OCI-LY3 (cell line): ENCODE measurements at regions not wholly inside any gene's neighbourhood (a gene's known extent, or its start where the extent isn't known, plus 50 kb on each side); places are given as distances from the start of the nearest gene placed in this dataset.

Experiments
- H2AFZ ChIP-seq: fragments of 200-600, 300-600 bp; shearing (Covaris generic); 2 replicates; pipeline ENCODE4 v1.6.0; 2014; ENCODE audit warnings: antibody characterized with exemption, low read depth, low read length
- H3K27ac ChIP-seq: fragments of 200-600, 300-600 bp; sonication (generic); 2 replicates; pipeline ENCODE4 v1.5.1; 2014; ENCODE audit warnings: mild to moderate bottlenecking, low read length, moderate library complexity, mixed read lengths
- H3K27me3 ChIP-seq: fragments of 200-600, 300-600 bp; sonication (generic); 2 replicates; pipeline ENCODE4 v1.6.1; 2014; ENCODE audit warnings: low read depth, low read length, mixed read lengths
- H3K36me3 ChIP-seq: fragments of 200-600, 300-600 bp; sonication (generic); replicated peaks from 2 replicates; pipeline ENCODE3; 2014; ENCODE audit warnings: low read depth, low read length, mixed read lengths
- H3K4me1 ChIP-seq: fragments of 300-600, 200-600 bp; sonication (generic); 2 replicates; pipeline ENCODE4 v1.6.1; 2014; ENCODE audit warnings: low read length, mixed read lengths
- H3K4me2 ChIP-seq: fragments of 200-600, 300-600 bp; sonication (generic); 2 replicates; pipeline ENCODE4 v1.6.1; 2014; ENCODE audit warnings: low read length, mixed read lengths
- H3K4me3 ChIP-seq: fragments of 300-600, 200-600 bp; sonication (generic); 2 replicates; pipeline ENCODE4 v1.5.1; 2014; ENCODE audit warnings: antibody characterized with exemption, mild to moderate bottlenecking, low read length, moderate library complexity
- H3K79me2 ChIP-seq: fragments of 300-600, 200-600 bp; shearing (Covaris generic); 2 replicates; pipeline ENCODE4 v1.6.1; 2014; ENCODE audit warnings: mild to moderate bottlenecking, low read length, mixed read lengths
- H3K9ac ChIP-seq: fragments of 300-600, 200-600 bp; shearing (Covaris generic); 2 replicates; pipeline ENCODE4 v1.6.0; 2014; ENCODE audit warnings: mild to moderate bottlenecking, low read length, moderate library complexity
- H3K9me3 ChIP-seq: fragments of 200-600, 300-600 bp; shearing (Covaris generic); 2 replicates; pipeline ENCODE4 v1.6.1; 2014; ENCODE audit warnings: low read length, mixed read lengths; ENCODE audit not compliant: insufficient read depth
- H4K20me1 ChIP-seq: fragments of 200-600, 300-600 bp; sonication (generic); 2 replicates; pipeline ENCODE4 v1.6.1; 2016; ENCODE audit warnings: low read length, mixed read lengths; ENCODE audit not compliant: insufficient read depth
- EZH2phosphoT487 ChIP-seq: fragments of 200-600 bp; shearing (Covaris generic); IDR thresholded peaks from 2 replicates; pipeline ENCODE4 v1.6.1; 2018; ENCODE audit warnings: antibody characterized with exemption, mixed run types, low read depth
- TF ChIP-seq, protein P1 (sequence below): fragments of 200-600, 300-600 bp; sonication (generic); IDR thresholded peaks from 2 replicates; pipeline ENCODE4 v1.5.1; 2014; ENCODE audit warnings: antibody characterized with exemption, low read length, low read depth

- no peaks in the 10 kb centered on the region for H3K79me2 ChIP-seq
- H2AFZ ChIP-seq = no peak overlapping the region
- H3K27ac ChIP-seq = no peak overlapping the region
- H3K4me2 ChIP-seq = no peak overlapping the region
- H3K4me1 ChIP-seq = peaks cover 28% of the 10 kb centered on the region
- no peak overlapping the region for H3K4me3 ChIP-seq
- H3K9ac ChIP-seq = no peak overlapping the region
- no peaks in the 10 kb centered on the region for H3K36me3 ChIP-seq
- no peaks in the 10 kb centered on the region for H3K9me3 ChIP-seq
- peaks cover 6% of the 10 kb centered on the region; the same call in 1 of the 2 replicates for H3K27me3 ChIP-seq
- H4K20me1 ChIP-seq = no peaks in the 10 kb centered on the region
- TF ChIP-seq, protein P1, sequence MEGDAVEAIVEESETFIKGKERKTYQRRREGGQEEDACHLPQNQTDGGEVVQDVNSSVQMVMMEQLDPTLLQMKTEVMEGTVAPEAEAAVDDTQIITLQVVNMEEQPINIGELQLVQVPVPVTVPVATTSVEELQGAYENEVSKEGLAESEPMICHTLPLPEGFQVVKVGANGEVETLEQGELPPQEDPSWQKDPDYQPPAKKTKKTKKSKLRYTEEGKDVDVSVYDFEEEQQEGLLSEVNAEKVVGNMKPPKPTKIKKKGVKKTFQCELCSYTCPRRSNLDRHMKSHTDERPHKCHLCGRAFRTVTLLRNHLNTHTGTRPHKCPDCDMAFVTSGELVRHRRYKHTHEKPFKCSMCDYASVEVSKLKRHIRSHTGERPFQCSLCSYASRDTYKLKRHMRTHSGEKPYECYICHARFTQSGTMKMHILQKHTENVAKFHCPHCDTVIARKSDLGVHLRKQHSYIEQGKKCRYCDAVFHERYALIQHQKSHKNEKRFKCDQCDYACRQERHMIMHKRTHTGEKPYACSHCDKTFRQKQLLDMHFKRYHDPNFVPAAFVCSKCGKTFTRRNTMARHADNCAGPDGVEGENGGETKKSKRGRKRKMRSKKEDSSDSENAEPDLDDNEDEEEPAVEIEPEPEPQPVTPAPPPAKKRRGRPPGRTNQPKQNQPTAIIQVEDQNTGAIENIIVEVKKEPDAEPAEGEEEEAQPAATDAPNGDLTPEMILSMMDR = no peak
- TF ChIP-seq EZH2phosphoT487 = no peak
These were observed 139.2 kb downstream of the RXFP2 start for GRCh38 chr13:31878495-31878894.

GRCh38 chr13:31878955-31879354, 139.6 kb downstream of the RXFP2 start:
- Histone ChIP-seq H3K9me3 (no peaks in the 10 kb centered on the region), H3K27ac (no peak overlapping the region), H2AFZ (no peak overlapping the region), H3K36me3 (no peaks in the 10 kb centered on the region), H3K4me3 (no peak overlapping the region), H3K4me1 (peaks cover 28% of the 10 kb centered on the region), H3K79me2 (no peaks in the 10 kb centered on the region), H3K9ac (no peak overlapping the region), H3K4me2 (no peak overlapping the region), H4K20me1 (no peaks in the 10 kb centered on the region), H3K27me3 (peaks cover 6% of the 10 kb centered on the region; the same call in 1 of the 2 replicates)
- TF ChIP-seq, protein P1 = no peak
- no peak for TF ChIP-seq EZH2phosphoT487

GRCh38 chr13:31880851-31881494, 141.6 kb downstream of the RXFP2 start:
- no peak overlapping the region for H3K9ac ChIP-seq
- H3K27ac ChIP-seq = no peak overlapping the region
- no peaks in the 10 kb centered on the region for H4K20me1 ChIP-seq
- no peaks in the 10 kb centered on the region for H3K27me3 ChIP-seq
- H3K4me2 ChIP-seq = no peak overlapping the region
- peaks cover 28% of the 10 kb centered on the region for H3K4me1 ChIP-seq
- TF ChIP-seq, protein P1 = no peak
- TF ChIP-seq EZH2phosphoT487 = no peak
- H2AFZ ChIP-seq = no peak overlapping the region
- no peaks in the 10 kb centered on the region for H3K36me3 ChIP-seq
- H3K4me3 ChIP-seq = no peak overlapping the region
- no peaks in the 10 kb centered on the region for H3K9me3 ChIP-seq
- no peaks in the 10 kb centered on the region for H3K79me2 ChIP-seq

DNA sequence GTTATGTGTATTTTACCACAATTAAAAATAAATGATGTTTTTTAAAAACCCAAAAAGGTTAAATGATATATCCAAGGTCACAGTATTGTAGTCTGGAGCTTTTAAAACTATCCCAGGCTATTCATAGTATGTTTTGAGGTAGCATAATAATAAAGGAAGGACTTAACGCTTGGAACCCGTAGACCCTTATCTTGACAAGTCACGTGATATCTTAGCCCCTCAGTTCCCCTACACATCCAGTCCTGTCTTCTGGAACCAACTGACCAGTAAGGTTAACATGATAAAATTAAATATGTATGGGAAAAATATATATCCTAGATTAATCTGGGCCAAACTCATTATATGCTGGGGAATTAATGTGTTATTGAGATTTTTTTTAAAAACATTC, 142.2 kb downstream of the RXFP2 start:
- Histone ChIP-seq H3K4me2 (no peak overlapping the region), H3K27ac (no peak overlapping the region), H3K4me1 (peaks cover 28% of the 10 kb centered on the region), H3K9me3 (no peaks in the 10 kb centered on the region), H4K20me1 (no peaks in the 10 kb centered on the region), H3K27me3 (peaks cover under 1% of the 10 kb centered on the region), H3K9ac (no peak overlapping the region), H3K4me3 (no peak overlapping the region), H3K79me2 (no peaks in the 10 kb centered on the region), H3K36me3 (no peaks in the 10 kb centered on the region), H2AFZ (no peak overlapping the region)
- TF ChIP-seq EZH2phosphoT487 = no peak
- TF ChIP-seq, protein P1 = no peak
